Renal cortical epithelial cell (primary cell): ENCODE measurements at regions not wholly inside any gene's neighbourhood (a gene's known extent, or its start where the extent isn't known, plus 50 kb on each side); places are given as distances from the start of the nearest gene placed in this dataset.
"Not testable (repeated sequence)": the region's sequence is repeated elsewhere in the genome, so short reads cannot be mapped to it uniquely, and the experiment has no call there.

Experiments
- DNase-seq: peaks from one replicate; pipeline ENCODE4 v3.0.0-alpha.2; 2011; ENCODE audit warnings: low read depth

DNA sequence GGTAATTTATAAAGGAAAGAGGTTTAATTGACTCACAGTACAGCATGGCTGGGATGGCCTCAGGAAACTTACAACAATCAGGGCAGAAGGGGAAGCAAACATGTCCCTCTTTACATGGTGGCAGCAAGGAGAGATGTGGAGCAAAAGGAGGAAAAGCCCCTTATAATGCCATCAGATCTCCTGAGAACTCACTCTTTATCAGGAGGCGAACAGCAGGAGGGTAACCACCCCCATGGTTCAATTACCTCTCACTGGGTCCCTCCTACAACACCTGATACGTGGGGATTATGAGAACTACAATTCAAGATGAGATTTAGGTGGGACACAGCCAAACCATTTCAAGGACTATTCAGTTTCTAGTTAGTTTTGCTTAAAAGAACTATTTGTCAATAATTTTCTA, 453.3 kb downstream of the C12orf50 start:
- DNase-seq: no peak

DNA sequence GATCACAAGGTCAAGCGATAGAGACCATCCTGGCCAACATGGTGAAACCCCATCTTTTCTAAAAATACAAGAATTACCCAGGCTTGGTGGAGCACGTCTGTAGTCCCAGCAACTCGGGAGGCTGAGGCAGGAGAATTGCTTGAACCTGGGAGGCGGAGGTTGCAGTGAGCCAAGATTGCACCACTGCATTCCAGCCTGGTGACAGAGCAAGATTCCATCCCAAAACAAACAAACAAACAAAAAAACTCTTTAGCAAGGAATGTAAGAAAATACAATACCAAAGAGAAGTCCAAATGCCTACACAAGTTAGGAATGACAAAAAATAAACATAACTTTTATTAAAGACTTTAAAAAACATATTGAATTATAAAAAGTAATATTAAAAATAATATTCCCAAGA, 462.3 kb downstream of the C12orf50 start:
- not testable (repeated sequence) for DNase-seq

DNA sequence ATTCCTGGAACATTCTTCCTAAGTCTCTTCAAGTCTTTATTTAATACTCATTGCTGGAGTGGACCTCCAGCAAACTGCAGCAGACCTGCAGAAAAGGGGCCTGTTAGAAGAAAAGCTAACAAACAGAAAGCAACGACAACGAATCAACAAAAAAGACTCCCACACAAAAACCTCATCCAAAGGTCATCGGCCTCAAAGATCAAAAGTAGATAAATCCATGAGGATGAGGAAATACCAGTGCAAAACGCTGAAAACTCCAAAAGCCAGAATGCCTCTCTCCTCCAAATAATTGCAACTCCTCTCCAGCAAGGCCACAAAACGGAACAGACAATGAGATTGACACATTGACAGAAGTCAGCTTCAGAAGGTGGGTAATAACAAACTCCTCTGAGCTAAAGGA, 472.2 kb downstream of the C12orf50 start:
- no peak for DNase-seq

DNA sequence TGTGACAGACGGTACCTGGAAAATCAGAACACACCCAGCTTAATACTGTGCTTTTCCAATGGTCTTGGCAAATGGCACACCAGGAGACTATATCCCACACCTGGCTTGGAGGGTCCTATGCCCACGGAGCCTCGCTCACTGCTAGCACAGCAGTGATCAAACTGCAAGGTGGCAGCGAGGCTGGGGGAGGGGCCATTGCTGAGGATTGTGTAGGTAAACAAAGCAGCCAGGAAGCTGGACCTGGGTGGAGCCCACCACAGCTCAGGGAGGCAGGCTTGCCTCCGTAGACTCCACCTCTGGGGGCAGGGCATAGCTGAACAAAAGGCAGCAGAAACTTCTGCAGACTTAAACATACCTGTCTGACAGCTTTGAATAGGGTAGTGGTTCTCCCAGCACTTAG, 498.0 kb downstream of the C12orf50 start:
- not testable (repeated sequence) for DNase-seq

DNA sequence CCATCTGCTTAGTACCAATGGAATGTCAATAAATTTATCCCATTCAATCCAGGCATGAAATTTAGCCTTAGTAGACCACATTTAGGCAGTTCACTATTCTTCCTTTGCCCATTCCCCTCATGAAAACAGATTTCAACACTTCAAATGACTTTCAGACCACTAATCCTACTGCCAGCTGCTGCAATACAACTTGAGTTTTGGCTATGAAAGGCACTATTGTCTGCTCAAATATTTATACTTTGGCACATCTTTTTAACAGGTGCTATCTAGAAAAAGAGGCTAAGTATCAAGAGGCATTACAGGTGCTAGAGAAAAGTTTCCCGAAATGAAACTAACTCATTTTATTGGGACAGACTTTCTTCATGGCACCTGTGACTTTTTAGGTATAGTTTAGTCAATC, 499.8 kb downstream of the C12orf50 start:
- DNase-seq: no peak

DNA sequence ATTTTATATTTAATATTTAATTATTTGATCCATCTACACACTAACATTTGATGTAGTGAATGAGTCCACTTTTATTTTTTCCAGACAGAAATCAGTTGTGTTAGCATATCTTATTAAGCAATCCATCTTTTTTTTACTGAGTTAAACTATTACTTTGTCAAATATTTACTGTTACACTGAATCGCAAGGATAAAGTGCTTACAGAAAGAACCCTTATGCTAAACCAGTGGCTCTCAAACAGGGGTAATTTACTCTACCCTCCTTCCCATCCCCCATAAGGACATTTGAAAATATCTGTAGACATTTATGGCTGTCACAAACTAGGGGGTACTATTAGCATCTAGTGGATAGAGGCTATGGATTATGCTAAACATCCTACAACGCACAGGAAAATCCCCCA, 508.2 kb downstream of the C12orf50 start:
- no peak for DNase-seq

DNA sequence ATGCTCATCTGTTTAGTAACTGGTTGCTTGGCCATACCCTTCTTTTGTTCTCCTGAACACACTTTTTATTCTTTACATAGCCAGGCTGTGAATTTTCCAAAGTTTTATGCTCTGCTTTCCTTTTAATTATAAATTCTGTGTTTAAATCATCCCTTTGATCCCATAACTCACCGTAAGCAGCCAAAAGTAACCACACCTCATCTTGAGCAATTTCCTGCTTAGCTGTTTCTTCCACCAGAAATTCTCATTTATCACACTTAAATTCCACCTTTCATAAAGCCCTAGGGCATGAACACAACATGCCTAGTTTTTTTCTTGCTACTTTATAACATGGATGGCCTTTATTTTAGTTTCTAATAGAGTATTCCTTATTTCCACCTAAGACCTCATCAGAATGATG, 510.7 kb downstream of the C12orf50 start:
- peak; percentile 13 for DNase-seq

DNA sequence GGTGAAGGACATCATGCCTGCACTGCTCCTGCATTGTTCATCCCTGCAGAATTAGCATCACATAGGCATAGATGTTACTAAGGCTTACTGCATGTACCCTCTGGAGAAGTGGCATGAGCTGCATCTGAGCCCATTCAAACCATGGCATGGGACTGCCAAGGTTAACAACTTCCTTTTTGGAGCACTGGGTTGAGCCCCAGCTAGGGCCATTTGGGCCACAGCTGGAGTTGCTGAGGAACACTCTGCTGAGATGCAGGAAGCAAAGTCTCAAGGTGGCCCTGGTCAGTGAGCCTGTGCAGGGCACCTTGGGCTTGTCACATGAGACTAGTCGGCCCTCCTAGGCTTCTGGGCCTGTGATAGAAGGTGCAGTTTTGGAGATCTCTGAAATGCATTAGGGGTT, 511.2 kb downstream of the C12orf50 start:
- DNase-seq: no peak

DNA sequence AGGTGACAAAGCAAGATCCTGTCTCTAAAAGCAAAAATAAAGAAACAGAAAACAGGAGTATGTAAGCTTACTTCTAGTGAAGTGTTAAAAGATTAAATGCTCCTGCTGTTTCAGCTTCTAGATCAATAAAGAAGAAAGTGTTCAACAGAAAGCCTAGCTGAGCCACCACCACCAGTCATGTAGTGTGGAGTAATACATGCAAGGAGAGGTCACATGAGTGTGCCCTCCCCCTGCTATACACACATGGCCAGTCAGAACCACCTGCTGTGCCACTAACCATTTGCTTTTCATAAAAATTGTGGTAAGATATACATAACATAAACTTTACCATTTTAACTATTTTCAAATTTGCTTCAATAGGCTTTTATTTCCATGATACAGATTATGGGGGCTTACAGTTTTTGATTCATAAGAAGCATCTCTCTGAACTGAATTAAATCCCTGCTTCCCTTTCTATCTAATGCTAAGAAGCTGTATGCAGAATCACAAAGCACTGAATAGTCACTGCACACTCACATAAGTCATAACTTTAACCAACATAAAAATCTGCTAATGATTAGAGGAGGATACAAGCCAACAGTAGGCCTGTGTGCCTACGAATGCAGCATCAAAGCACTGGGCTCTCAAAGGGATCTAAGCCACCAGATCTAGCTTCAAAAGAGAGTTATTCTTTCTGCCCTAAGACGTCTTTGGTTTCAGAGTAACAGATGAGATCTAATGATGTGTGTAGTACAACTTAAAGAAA, 515.5 kb downstream of the C12orf50 start:
- no peak for DNase-seq

DNA sequence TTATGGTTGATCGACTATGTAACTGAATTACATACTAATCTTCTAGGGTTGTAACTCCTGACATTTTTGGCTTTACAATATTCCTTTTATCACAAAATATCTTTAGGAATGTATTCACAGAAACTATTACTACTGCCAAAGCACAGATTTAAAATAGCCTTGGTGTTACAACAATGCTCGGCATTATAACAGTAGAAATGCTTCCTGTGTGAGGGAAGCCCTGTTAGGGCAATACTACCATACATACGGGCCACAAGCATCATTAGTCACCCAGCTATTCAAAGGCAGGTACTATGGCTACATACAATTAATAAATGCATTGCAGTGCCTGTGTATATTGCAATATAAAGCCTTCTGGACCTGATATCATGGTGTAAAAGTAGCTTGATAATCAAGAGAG, 517.8 kb downstream of the C12orf50 start:
- DNase-seq: no peak

DNA sequence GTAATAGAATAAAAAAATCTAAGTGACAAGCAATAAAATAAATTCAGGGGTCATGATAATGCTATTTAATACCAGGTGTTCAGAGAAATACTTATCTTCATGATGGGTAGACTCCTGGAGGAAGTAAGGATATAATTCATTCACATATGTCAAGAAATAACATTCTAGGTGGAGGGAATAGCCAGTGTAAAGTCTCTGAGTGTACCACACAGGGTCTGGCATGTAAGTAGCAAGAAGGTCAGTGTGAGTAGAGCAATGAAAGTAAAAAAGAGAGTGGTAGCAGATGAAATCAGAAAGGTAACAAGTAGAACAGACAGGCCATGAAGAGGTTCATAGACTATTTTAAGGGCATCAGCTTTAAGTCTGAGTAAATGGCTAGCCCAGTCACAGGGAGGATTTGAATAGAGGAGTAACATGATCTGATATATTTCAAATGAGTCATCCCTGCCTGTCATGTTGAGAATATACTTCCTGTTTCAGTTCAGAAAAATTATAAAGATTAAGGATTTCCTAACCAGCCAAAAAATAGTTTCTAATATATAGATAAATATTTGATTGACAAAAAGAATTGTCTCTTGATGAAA, 519.9 kb downstream of the C12orf50 start:
- DNase-seq: peak; percentile 69

DNA sequence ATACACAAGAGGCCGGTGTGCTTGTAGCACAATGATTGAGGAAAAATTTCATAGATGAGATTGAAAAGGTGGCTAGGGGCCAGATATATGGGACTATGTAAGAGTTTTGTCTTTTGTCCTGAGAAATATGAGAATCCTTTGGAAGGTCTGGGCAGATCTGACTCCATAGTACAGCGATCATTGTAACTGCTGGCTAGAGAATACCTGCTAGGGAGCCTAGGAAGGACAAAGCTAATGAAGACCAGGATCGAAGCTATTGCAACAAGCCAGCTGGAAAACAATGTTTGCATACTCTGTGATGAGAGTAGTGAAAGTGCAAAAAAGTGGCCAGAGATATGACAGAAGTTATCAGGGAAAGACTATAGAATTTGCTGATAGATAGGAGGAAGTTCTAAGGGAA, 537.6 kb downstream of the C12orf50 start:
- DNase-seq: no peak

DNA sequence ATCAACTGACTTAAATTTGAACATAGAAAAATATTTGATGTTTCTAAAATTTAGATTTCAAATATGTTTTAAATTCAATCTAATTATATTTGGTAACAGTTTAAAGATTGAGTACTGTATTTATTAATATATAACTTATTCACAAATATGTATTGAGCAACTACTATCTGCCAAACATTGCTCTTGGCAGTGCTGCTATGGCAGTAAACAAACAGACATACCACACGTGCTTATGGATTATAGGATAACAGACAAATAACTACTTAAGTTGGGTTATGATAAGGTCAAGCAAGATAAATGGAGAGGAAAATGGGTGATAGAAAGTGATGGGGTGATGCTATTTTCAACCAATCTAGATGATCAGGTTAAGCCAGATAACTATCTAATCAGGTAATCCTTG, 538.1 kb downstream of the C12orf50 start:
- no peak for DNase-seq

DNA sequence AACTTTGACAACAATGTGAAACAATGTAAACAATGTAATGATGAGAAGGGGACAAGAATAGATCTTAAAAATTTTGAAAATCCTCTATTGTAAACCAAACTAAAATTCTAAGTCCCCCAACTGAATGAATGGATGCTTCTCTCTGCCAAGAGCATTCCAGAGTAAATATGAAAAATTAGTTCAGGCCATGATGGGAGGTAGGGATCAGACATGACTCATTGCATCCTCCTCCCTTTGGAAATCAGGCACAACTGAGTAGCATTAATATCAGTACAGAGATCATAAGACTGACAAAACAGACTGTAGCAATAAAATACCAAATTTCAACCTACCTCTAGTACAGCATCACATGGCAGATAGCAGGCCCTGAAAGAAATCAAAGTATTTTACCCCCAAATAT, 559.9 kb downstream of the C12orf50 start:
- no peak for DNase-seq

DNA sequence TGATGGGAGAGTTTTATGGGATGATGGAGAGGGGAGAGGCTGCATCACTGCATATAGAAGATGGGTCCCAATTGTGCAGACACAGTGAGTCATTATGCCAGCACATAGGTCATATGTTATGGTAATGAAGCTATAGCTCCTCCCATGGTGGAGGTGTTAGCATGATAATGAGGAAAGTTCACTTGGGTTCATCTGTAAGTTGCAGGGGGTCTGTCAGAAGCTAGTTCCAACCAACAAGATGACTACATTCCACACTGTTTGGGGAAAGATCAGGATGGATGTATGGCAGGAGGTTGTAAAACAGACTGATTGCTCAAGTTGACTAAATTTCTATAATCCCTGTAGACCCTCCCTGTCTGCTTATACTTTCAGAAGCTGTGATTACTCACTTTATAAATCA, 561.3 kb downstream of the C12orf50 start:
- DNase-seq: no peak

DNA sequence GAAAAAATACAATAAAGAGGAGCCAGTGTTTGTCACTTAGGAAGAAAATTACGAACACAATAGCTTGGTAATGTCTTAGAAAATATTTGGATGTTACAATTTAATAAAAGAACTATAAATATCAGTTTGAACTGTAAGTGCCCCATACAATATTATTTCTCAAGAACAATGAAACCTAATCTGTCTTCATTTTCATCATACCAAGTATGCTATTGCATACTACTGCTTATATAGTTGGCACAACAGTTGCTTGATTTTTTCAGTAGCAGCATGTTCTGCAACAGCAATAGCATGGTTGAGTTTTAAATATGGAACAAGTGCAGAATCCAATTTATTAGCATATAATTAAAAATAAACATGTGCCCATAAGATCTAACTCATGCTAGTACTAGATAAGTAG, 564.6 kb downstream of the C12orf50 start:
- no peak for DNase-seq

DNA sequence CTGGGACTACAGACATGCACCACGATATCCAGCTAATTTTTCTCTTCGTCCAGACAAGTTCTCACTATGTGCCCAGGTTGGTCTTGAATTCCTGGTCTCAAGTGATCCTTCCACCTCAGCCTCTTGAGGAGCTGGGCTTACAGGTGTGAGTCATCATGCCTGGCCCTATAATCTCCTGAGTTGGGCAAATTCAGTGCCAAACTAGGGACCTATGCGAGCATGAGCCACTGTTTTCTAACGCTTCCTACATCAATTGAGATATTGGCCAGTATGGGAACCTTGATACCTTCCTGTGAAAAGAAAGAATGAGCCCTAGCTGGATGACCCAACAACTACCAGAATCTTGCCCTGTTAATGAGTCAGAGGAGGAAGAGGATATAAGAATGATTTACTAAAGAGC, 585.2 kb downstream of the C12orf50 start:
- DNase-seq: peak; percentile 79

DNA sequence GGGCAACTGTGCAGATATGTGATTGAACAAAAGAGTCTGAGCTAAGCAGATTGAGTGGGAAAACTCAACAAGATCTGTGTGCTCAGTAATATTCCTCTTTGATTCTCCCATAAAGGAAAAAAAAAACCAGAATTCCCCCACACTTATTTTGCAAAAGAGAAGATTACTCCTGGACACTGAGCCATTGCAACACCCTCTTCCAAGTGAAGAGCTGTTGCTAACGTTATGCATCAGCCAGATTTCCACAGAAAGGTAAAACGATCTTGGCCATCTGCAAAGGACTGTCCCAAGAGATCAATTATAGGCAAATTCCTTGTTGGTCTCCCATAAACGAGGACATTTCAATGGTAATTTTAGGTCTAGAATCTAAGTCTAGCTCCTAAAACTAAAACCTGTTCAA, 587.7 kb downstream of the C12orf50 start:
- no peak for DNase-seq

DNA sequence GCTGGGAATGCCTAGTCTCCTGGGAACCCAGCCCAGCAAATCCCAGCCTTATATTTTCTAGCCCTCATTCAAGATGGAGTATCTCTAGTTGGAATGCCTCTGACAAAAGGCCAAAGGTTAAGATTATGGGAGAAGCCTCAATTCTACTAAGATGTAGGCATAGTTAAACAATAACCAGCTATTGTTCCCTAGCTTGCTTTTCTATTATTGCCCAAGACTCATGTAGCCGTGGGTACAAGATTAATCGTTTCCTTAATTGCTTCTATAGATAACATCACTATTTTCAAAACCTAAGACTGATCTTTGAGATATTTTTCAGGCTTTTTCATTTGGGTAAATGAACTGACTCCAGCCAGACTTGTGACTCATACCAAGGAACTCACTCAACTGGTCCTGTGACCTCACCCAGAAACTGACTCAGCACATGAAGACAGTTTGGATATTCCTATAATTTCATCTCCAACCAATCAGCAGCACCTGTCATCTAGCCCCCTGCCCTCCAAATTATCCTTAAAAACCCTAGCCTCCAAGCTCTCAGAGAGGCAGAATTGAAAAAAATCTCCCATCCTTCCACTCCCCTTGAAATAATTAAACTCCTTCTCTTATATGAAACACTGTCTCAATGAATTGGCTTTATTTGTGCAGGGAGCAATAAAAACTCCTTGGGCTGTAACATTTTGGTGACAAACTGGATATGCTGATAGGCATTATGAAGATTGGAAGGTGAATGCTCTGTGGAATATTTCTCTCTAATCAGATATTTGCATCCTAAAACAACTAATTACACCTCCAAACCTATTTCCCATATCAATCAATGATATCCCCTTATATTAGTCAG, 589.0 kb downstream of the C12orf50 start:
- DNase-seq: peak; percentile 100

DNA sequence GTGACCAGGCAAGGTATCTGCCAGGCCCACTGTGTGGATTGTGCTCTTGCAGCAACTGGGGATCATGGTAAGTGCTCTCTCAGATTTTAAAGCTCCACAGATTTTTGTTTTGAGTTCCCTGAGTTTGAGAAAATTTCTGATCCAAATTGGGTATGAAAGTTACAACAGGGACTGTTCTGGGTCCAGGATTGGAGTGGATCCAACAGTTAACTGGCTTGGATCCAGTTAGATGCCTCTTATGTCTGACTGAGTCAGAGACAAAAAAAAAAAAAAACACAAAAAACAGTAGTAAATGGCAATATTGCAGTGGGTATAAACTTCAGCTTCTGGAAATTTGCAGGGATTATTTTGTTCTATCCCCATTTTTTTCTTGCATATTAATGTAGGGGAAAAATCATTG, 598.8 kb downstream of the C12orf50 start:
- DNase-seq: peak; percentile 19

DNA sequence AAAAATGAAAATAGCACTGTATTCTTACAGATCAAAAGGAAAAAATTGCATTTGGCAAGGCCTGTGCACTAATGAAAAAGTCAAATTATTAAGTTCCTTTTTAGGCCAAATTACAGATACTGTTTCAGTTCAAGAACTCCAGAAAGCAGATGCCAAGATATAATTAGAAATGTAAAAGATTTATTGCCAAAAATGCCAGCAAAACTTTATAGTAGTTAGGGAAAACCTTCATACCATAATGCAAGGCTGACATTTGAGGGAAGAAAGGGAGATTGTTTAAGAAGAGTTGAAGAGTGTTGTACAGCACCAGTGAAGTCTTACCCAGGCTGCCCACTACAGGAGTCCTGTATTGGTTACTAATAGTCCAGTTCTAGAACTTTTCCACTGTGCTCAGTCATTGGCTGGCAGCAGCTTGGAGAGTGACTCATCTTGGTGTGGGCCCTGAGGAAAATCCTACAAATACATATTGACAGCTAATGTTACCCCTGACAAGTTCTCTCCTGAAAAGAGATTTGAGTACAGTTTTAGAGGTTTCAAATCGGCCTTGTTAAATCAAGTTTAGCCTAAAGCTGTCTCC, 600.4 kb downstream of the C12orf50 start:
- peak; percentile 52 for DNase-seq

DNA sequence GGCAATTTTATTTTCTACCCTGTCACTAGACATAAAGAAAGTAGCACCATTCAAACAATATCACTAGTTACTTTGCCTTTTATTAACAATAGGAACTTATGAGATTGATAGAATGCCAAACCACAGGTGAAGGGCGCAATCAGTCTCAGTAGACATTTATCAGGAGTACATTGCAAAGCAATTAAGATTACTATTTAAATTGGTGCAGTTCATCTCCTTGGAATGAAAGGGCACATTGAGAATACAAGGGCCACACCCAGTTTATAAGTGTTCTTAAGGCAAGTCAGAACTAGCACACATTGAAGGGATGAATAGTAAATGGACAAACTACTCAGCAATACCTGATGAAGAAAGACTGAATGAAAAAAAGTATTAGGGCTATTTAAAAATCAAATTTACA, 601.4 kb downstream of the C12orf50 start:
- no peak for DNase-seq
